IPS-18c (cell line): ENCODE measurements at regions not wholly inside any gene's neighbourhood (a gene's known extent, or its start where the extent isn't known, plus 50 kb on each side); places are given as distances from the start of the nearest gene placed in this dataset.

Experiments used
- H3K4me3 ChIP-seq: 2 replicates; pipeline ENCODE4 v1.7.0; 2013; ENCODE audit warnings: low read depth, mild to moderate bottlenecking, low read length, moderate library complexity; ENCODE audit not compliant: insufficient read depth
- H3K9me3 ChIP-seq: one replicate; pipeline ENCODE4 v1.6.1; 2013; ENCODE audit warnings: mild to moderate bottlenecking, low read length, moderate library complexity; ENCODE audit not compliant: control insufficient read depth, insufficient read depth

GRCh38 chr12:100675432-100675831 is 101.9 kb downstream of the GAS2L3 start:
- H3K4me3 ChIP-seq = no peak overlapping the region

GRCh38 chr12:100681074-100681473 is 107.6 kb downstream of the GAS2L3 start:
- peaks cover 2% of the 10 kb centered on the region for H3K9me3 ChIP-seq
- H3K4me3 ChIP-seq = no peak overlapping the region

More at GRCh38 chr12:100675432-100675831, 101.9 kb downstream of the GAS2L3 start:
- no peaks in the 10 kb centered on the region for H3K9me3 ChIP-seq

GRCh38 chr12:100682178-100682577 is 108.7 kb downstream of the GAS2L3 start:
- H3K4me3 ChIP-seq = no peak overlapping the region
- H3K9me3 ChIP-seq = peaks cover 2% of the 10 kb centered on the region

- H3K4me3 ChIP-seq = no peak overlapping the region
- H3K9me3 ChIP-seq = peaks cover 2% of the 10 kb centered on the region
Measured at GRCh38 chr12:100687686-100688085, 106.9 kb upstream of the ANO4 start.

- Histone ChIP-seq H3K9me3 (no peaks in the 10 kb centered on the region), H3K4me3 (no peak overlapping the region)
Measured at GRCh38 chr12:100688451-100688864, 106.1 kb upstream of the ANO4 start.

GRCh38 chr12:100692502-100692901 is 102.1 kb upstream of the ANO4 start:
- no peak overlapping the region for H3K4me3 ChIP-seq
- H3K9me3 ChIP-seq = no peaks in the 10 kb centered on the region

GRCh38 chr12:100698518-100698917 is 96.1 kb upstream of the ANO4 start:
- Histone ChIP-seq H3K9me3 (no peaks in the 10 kb centered on the region), H3K4me3 (no peak overlapping the region)

- H3K4me3 ChIP-seq = no peak overlapping the region
- no peaks in the 10 kb centered on the region for H3K9me3 ChIP-seq
Measured at GRCh38 chr12:100699209-100699608, 95.4 kb upstream of the ANO4 start.

- H3K4me3 ChIP-seq = no peak overlapping the region
- H3K9me3 ChIP-seq = peaks cover 2% of the 10 kb centered on the region
Measured at GRCh38 chr12:100703337-100703736, 91.2 kb upstream of the ANO4 start.

- Histone ChIP-seq H3K4me3 (no peak overlapping the region), H3K9me3 (peaks cover 2% of the 10 kb centered on the region)
Measured at GRCh38 chr12:100703868-100704267, 90.7 kb upstream of the ANO4 start.

- peaks cover 2% of the 10 kb centered on the region for H3K9me3 ChIP-seq
- no peak overlapping the region for H3K4me3 ChIP-seq
Measured at GRCh38 chr12:100706033-100706432, 88.5 kb upstream of the ANO4 start.

GRCh38 chr12:100708591-100708990 is 86.0 kb upstream of the ANO4 start:
- H3K9me3 ChIP-seq = peaks cover 2% of the 10 kb centered on the region

GRCh38 chr12:100715976-100716944 is 78.3 kb upstream of the ANO4 start:
- Histone ChIP-seq H3K9me3 (no peaks in the 10 kb centered on the region), H3K4me3 (peak overlapping the region; percentile 55)

More at GRCh38 chr12:100708591-100708990, 86.0 kb upstream of the ANO4 start:
- H3K4me3 ChIP-seq = no peak overlapping the region

GRCh38 chr12:100716945-100717732 is 77.4 kb upstream of the ANO4 start:
- Histone ChIP-seq H3K9me3 (no peaks in the 10 kb centered on the region), H3K4me3 (peak overlapping the region; percentile 55)

- peak overlapping the region; percentile 55 for H3K4me3 ChIP-seq
Measured at GRCh38 chr12:100717733-100718067, 76.9 kb upstream of the ANO4 start.

GRCh38 chr12:100718187-100718586 is 76.4 kb upstream of the ANO4 start:
- Histone ChIP-seq H3K4me3 (no peak overlapping the region), H3K9me3 (no peaks in the 10 kb centered on the region)

More at GRCh38 chr12:100717733-100718067, 76.9 kb upstream of the ANO4 start:
- no peaks in the 10 kb centered on the region for H3K9me3 ChIP-seq

GRCh38 chr12:100720016-100720654 is 74.4 kb upstream of the ANO4 start:
- Histone ChIP-seq H3K9me3 (no peaks in the 10 kb centered on the region), H3K4me3 (no peak overlapping the region)
